Inflammatory macrophage (primary cell): ENCODE measurements at regions not wholly inside any gene's neighbourhood (a gene's known extent, or its start where the extent isn't known, plus 50 kb on each side); places are given as distances from the start of the nearest gene placed in this dataset.
"Not testable (repeated sequence)": the region's sequence is repeated elsewhere in the genome, so short reads cannot be mapped to it uniquely, and the experiment has no call there.

Experiments
- DNase-seq, 2 donors: peaks; one replicate each; pipeline ENCODE4 v3.0.0-alpha.2; 2020 to 2022

DNA sequence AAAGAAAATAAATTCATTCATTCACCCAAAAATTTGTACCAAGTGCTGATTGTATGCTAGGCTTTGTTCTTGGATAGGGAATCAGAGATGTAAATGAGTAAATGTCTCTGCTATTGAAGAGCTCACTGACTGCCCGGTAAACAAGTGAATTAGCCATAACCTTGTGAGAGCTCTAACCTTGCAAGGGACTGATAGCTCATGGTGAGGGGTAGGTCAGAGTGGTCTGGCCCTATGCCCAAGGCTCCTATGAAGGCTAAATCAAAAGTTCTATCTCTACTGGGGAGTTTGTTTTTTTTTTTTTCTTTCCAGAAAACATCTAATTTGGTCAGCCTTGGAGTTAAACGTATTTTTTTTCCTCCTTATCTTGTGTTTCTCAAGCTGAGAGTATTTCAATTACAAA is 172.8 kb upstream of the CDH11 start:
- no peak for DNase-seq

DNA sequence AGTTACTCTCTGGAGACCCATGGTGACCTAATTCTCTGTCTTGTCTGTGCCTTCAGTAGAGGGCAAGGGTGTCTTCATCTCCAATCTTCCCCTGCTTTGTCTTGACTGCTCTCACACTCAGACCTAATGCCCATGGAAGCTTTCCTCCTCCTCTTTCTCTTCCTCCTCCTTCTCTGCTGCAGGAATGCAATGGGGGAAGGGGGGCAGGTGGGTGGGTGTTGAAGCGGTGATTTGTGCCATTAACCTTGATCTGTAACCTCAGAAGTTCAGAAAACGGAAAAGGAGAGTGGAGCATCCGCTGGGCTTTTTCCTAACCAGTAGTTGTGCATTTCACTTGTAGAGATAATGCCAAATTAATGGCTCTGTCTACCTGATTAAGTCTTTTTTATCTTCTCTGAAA is 172.3 kb upstream of the CDH11 start:
- DNase-seq = no peak

DNA sequence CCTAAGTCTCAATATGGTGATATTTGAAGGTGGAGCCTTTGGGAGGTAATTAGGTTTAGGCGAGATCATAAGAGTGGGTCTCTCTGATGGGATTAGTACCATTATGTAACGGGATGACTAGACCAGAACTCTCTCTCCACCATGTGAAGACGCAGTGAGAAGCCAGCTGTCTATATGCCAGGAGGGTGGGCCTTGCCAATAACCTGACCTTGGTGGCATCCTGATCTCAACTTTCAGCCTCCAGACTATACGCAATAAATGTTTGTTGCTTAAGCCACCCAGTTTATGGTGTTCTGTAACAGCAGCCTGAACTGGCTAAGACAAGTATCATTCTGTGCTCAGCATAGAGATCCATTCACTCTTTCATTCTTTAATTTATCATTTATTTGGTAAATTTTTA is 167.2 kb upstream of the CDH11 start:
- DNase-seq = no peak

DNA sequence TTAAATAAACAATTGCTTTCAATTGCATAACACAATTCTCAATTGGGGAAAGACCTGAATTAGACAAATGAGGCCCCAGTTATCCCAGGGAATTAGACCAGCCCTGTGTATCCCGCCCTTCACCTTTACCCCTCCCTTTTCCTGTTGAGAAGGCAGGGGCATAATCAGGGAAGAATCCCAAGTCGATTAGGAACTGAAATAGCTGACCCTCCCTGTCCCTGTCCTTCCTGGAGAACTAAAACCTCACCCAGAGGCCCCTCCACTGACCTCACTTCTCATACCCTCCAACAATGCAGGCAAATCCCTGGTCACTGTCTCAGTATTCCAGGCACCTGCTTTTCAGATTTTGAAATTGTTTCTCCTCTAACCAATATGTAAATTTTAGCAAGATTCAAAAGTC is 165.4 kb upstream of the CDH11 start:
- DNase-seq = no peak

DNA sequence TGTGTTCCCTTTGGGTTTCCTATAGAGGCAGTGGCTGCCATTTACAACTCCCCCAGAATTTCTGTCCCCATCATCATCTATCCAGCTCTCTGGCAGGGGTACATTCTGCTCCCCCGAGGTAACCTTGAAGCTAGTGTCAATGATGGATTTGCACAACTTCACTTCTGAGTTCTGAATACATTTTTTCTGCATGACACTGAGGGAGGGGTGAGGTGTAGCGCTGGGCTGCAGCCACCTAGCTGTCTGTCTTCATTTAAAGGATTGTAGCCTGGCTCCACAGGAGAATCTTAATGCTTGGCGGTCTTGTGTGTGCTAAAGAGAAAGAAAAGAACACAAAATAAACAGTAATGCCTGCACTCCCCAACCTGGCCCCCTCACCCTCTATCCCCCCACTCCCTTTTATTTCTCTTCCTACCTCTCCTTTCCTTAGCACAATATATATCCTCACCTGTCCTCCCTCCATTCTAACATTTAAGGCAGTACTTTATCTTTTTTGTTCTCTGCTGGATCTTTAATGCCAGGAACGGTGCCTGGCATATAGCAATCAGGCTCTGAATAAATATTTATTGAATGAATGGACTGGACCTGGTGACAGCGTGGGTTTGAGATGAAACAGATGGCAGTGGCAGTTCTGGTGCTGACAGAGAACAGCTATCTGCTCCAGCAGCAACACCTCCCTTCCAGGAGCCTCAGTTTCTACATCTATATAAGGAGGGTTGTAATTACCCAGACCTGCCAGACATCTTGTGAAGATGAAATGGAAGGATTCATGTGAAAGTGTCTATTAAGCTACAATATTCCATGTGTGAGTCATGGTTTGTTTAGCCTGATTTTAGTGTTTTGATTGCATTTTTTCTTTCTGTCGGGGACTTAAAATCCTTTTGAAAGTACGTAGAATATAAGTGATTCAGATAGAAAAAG is 163.5 kb upstream of the CDH11 start:
- DNase-seq = no peak

DNA sequence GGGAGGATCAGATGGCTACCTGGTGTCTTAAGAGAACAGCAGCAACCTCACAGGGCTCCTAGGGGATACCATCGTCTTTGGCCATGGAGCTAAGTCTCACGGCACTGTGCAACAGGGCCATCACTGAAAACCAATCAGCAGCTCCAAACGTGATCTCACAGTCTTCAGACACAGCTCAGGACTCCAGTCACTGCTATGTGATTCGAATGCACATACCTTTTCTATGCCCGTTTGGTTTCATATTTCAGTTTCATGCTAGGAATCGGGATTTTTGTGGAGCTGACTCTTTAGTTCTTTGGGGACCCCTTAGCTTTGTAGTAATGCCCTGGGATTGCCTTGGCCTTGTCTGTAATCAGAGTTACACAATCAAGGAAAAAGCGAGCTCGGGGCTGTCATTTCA is 162.8 kb upstream of the CDH11 start:
- DNase-seq = no peak

DNA sequence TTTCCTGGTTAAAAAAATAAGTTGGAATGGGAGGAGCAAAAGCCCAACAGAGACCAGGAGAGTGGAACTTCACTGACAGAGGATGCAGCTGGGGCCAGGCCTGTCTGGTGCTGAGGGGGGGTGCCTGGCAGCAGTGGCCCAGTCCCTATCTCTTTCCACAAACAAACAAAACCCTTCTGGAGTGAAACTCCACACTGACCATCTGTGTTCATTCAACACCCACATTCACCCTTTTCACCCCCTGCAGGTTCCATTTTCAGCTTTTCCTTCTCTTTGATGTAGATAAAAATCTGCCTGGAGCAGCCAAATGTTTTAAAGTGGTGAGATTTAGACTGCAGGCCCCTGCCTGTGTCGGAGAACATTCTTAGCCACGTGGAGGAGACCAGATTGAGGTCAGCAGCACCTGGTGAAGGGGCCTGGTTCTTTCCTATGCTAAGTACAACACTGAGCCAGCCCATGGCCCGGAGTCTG is 161.4 kb upstream of the CDH11 start:
- no peak for DNase-seq

DNA sequence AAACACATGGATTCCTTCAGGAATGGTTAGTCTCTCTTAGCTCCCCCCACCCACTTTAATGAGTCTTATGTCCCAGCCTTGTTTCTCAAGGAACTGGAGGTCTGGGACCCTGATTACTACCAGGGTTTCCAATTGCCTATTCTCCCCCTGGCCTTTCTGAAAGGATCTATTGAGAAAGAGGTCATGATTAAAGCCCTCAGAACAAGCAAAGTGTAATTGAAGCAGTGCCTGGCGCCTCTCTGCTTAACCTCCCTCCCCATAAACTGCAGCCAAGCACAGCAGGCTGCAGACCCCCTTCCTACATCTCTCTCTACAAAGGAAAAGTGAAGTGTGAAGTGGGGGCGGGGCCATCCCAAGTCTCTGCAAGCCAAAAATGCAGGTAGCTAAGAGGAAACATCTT is 159.7 kb upstream of the CDH11 start:
- no peak for DNase-seq

DNA sequence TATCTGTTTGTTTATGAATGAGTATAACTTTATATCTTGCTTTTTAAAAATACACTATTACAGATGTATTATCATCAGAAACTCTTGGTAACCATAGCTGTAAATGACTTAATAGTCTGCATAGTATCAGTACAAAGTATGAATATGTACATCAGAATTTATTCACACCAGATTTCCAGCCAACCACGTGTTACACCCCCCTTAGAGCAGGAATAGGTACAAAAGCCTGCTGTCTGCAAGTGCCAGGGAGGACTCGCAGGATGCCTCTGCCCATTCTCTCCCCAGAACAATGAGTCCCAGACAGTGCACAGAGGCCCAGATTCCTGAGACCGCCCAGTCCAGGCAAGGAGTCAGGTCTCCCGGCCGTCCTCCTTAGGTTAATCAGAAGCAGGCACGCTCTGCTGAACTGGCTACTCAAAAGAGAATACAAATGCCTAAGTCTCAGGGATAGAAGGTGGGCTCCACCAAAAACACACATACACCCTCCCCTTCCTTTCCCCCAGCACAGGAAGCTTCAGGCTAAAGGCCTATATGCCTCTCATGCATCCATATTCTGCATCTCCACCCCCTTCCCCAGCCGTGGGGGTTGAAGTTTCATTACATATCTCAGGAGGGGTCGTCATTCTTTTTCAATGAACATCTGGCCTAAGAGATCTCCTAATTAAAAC is 159.1 kb upstream of the CDH11 start:
- no peak for DNase-seq

DNA sequence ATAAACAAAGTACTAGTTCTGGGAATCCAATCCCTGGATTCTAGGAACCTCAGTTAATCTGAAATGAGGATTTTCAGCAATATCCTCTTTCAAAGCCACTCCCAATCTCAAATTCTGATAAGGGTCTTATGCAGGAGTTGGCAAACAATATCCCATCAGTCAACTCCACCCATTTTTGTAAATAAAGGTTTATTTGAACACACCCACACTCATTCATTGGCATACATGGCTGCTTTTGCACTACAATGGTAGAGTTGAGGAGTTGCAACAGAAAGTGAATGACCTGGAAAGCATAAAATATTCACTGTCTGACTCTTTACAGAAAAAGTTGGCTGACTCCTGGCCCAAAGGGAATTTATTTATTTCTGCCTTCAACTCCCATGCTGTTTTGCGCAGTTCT is 157.7 kb upstream of the CDH11 start:
- no peak for DNase-seq

DNA sequence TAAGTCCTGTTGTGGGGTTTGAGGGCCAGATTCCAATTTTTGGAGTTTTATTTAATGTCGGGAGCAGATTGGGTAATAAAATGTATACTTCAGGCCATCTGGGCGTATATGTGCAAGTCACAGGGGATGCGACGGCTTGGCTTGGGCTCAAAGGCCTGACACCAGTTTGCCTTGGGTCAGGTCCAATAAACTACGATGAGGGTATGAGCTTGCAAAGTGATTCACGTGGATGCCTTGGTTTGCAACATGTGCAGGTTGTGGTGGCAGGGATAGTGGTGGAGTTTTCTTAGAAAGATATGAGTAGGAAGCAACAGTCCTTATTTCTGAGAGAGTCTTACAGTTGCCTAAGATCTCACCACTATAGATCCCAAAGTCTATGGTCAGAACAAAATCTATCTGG is 157.0 kb upstream of the CDH11 start:
- DNase-seq = no peak

DNA sequence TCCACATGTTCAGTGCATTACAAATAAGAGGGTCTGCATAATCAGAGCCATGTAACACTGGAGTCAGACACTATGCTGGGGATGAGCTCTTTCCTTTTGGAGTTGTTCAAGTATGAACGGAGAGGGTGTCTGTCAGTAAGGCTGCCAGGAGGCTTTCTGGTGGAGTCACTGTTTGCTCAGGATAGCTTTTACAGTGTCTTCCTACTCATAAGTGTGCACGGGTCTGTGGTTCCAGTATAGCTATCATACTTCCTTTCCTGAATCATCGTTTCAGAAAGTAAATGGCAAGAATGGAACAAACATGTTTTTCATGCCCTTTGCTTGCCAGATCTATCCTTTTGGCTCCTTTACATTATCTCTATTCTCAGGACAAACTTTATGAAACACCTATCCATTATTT is 152.7 kb upstream of the CDH11 start:
- DNase-seq = no peak

DNA sequence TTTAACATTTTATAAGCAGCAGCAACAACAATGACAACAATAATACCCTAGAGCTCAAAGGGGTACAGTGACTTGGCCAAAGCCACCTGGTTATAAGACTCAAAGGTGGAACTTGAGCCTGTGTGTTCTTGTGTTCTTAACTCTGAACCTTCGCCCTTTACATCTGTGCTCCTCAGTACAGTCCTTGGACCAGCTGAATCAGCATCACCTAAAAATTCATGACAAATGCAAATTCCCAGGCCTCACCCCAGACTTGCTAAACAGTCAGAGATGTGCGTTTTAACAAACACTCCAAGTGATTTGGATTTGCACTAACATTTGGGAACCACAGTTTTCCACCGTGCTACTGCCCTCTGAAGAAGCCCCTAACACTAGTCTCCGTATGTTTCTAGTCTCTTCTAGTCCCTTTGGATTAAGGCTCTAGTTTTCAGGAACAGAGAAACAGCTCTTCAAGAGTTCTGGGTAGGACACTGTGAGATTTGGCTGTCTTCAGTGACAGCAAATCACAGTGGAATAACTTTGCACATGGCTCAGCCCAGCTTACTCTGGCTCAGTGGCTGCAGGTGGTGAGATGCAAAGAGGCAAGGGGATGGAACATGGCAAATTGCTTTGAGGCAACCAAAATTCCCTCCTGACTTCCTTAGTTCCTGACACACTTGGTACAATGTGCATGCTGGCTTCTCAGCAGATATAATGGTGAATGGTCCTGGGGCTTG is 151.0 kb upstream of the CDH11 start:
- DNase-seq = no peak

DNA sequence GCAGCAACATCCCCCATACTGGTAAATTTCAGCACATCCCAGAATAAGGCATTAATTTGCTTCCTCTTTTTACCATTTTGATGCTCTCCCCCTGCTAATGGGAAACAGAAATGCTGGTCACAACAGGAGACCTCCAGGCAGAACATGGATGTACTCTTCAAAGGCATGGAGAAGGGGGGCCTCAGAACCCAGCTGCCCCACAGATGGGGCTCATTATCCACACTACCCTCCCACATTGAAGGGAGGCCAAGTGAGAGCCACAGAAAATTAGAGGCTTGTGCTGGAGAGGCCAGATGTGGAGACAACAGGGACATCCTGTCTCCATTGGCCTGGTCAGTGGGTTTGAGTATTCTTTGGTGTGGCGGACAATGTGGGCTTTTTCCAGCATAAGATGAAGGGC is 150.1 kb upstream of the CDH11 start:
- no peak for DNase-seq

DNA sequence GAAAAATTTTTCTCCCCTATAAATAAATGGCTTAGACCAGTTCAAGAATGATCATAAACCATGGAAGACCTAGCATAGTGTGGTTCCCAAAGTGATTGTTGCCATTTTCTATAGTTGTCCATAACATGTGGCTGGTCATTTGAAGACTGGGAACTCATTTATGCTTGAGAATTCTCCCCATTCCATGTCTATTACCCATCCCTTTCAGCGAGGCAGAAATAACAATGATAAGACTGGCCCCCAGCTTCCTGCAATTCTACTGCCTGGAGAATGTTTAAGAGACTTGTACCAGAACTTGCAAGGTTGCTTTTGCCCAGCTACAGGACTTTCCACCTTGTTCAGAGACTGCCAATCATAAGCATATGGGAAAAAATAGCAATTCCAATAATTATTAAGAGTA is 146.5 kb upstream of the CDH11 start:
- DNase-seq = no peak

DNA sequence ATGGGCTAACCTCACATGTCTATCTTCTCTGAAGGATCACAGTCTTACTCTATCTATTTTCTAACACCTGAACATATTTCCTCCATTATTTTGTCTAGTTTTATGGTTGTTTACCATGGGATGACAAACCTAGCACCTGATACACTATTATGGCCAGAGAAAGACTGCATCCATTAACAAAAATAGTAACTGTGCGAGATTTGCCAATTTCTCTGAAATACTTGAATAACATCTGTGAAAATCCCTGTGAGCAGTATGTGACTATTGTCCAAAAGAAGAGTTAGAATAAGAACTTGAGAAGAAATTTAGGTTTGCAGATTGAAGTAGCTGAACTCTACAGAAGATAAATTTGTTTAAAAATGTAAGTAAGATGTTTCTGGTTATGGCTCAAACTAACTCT is 142.0 kb upstream of the CDH11 start:
- no peak for DNase-seq

DNA sequence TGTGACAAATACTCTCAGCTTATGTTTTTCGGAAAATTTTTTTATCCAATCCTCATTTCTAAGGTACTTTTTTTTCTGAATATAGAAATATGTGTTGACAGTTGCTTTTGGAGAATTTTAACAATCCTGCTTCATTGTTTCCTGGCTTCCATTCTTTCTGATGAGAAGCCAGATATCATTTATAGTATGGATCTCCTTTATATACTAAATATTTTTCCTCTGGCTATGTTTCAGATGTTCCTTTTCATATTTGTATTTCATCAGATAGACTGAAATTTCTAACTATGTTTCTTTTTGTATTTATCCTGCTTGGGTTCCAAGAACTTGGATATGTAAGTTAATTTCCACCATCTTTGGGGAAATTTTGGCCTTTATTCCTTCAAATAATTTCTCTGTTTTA is 138.9 kb upstream of the CDH11 start:
- DNase-seq = no peak

DNA sequence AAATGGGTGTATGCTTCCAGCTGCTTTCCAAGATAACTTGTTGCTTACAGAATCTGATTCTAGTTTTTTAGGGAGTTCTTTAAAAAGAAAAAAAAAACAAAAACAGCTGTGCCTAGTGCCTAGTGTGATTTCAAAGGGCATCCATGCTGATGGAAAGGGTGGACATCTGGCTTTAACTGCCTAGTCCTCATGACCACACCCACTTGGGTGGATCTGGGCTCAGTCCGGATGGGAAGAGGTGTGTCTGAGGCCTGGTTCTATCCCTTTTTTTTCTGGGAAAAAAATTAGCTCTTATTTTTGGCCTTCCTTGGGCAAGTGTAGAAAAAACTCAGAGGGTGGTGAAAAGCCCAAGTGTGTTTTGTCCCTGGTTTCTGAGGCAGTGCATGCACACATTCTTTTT is 132.3 kb upstream of the CDH11 start:
- no peak for DNase-seq

DNA sequence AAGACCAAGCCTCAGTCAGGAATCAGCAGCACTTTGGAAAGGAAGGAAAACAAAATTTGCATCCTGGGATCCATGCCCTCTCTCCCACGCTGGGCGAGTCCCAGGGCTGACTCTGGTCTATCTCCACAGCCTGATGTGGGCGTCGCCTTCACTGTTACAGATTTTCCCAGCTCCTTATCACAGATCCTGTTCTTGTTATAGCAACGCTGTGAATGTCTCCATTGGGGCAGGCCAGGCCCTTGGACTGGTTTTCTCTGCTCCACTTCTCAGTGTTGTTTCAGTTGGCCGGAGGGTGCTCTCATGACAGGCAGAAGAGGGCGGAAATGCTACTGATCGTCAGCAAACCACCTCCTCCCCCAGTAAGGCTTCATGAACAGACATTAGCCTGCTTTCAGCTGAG is 127.9 kb upstream of the CDH11 start:
- no peak for DNase-seq

DNA sequence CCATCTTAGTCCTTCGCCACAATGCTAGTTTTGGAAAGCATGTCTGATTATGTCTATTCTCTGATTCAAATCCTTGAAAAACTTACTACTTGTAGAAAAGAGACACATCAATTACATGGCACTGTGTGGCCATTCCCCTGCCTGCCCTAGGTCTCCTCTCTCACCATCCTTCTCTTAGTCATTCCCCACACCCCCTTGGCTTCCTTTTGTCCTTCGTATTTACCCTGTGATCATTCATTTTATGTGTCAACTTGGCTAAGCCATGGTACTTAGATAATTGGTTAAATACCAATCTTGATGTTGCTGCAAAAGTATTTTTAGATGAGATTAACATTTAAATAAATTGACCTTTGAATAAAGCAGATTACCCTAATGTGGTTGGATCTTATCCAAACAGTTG is 122.9 kb upstream of the CDH11 start:
- DNase-seq = no peak

DNA sequence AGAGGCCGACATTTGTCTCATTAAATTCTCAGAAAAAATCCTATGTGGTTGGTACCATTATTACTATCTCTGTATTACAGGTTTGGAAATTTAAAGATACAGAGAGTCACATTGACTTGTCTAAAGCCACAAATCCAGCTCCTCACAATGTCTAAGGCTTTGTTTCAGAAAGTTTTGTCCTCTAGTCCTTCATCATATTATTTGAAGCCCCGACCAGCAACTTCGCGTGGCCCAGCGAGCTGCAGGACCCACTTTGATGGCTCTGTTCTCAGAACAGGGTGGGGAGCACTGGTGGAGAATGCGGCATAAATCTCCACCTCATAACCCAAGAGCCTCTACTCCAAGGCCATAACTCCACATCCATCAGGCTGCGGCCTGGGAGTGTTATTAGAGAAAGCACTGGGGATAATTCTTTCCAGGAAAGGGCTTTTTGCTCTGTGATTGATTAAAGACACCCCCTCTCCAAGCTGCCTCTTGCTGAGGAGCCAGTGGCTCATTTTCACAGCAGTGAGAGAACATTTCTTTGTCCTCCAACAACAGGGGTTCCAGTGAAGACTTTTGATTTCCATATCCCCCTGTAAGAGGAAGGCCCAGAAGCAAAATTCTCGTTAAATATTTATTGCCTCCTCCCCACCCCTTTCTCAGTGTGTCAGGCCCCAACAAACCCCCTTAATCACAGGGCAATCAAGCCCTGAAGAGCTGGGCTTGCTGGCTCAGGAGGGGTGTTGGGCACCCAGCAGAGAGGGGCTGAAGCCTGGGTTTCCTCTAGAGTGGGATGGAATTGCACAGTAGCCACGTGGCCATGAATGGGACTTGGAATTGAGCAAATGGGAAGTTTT is 113.7 kb upstream of the CDH11 start:
- DNase-seq = no peak

DNA sequence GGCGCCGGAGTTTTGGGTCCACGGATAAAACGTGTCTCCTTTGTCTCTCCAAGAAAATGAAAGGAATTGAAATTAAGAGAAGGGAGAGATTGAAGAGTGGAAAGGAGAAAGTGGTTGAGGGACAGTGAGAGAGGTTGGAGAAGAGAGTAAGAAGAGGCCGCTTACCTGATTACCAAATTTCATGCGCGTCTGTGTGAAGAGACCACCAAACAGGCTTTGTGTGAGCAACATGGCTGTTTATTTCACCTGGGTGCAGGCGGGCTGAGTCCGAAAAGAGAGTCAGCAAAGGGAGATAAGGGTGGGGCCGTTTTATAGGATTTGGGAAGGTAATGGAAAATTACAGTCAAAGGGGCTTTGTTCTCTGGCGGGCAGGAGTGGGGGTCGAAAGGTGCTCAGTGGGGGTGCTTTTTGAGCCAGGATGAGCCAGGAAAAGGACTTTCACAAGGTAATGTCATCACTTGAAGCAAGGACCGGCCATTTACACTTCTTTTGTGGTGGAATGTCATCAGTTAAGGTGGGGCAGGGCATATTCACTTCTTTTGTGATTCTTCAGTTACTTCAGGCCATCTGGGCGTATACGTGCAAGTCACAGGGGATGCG is 113.0 kb upstream of the CDH11 start:
- not testable (repeated sequence) for DNase-seq
